Trophoblast cell (in vitro differentiated cells and primary cell): ENCODE measurements at regions not wholly inside any gene's neighbourhood (a gene's known extent, or its start where the extent isn't known, plus 50 kb on each side); places are given as distances from the start of the nearest gene placed in this dataset.

Experiments
- DNase-seq, 2 donors: peaks; one replicate each; pipeline ENCODE4 v3.0.0-alpha.2; 2016
- H2AFZ ChIP-seq: 2 replicates; pipeline ENCODE4 v1.6.1; 2013; ENCODE audit warnings: low read length, moderate library complexity, mild to moderate bottlenecking; ENCODE audit not compliant: insufficient read depth, poor library complexity
- H2AK5ac ChIP-seq: 2 replicates; pipeline ENCODE4 v1.6.1; 2013; ENCODE audit warnings: mild to moderate bottlenecking, low read length
- H2BK120ac ChIP-seq: 2 replicates; pipeline ENCODE4 v1.6.1; 2013; ENCODE audit warnings: low read length, mild to moderate bottlenecking, moderate library complexity; ENCODE audit not compliant: insufficient read depth, poor library complexity
- H2BK12ac ChIP-seq: 2 replicates; pipeline ENCODE4 v1.6.1; 2013; ENCODE audit warnings: mild to moderate bottlenecking, low read length, moderate library complexity
- H2BK5ac ChIP-seq: 2 replicates; pipeline ENCODE4 v1.6.1; 2013; ENCODE audit warnings: low read length, low read depth, moderate library complexity, mild to moderate bottlenecking; ENCODE audit not compliant: poor library complexity
- H3K14ac ChIP-seq: 2 replicates; pipeline ENCODE4 v1.6.1; 2013; ENCODE audit warnings: mild to moderate bottlenecking, low read length
- H3K18ac ChIP-seq: 2 replicates; pipeline ENCODE4 v1.6.1; 2013; ENCODE audit warnings: mild to moderate bottlenecking, low read length
- H3K23ac ChIP-seq: 2 replicates; pipeline ENCODE4 v1.6.1; 2013; ENCODE audit warnings: low read length
- H3K27ac ChIP-seq: 2 replicates; pipeline ENCODE4 v1.5.1; 2013; ENCODE audit warnings: low read depth, mild to moderate bottlenecking, inconsistent platforms, low read length, moderate library complexity
- H3K27me3 ChIP-seq: 2 replicates; pipeline ENCODE4 v1.6.1; 2013; ENCODE audit warnings: inconsistent platforms, mild to moderate bottlenecking, low read length, moderate library complexity; ENCODE audit not compliant: insufficient read depth
- H3K36me3 ChIP-seq, 2 experiments: 1 replicate in 1 of 2; 2 replicates in 1 of 2; pipeline ENCODE4 v1.6.1; 2013; ENCODE audit warnings: low read length in 2 of 2, mild to moderate bottlenecking in 2 of 2, moderate library complexity in 1 of 2; ENCODE audit not compliant: insufficient read depth in 2 of 2, control insufficient read depth in 1 of 2
- H3K4ac ChIP-seq: 2 replicates; pipeline ENCODE4 v1.6.1; 2013; ENCODE audit warnings: low read depth, mild to moderate bottlenecking, low read length, moderate library complexity
- H3K4me1 ChIP-seq, 2 experiments: 1 replicate in 1 of 2; 2 replicates in 1 of 2; pipeline ENCODE4 v1.6.1; 2013; ENCODE audit warnings: low read length in 2 of 2, mild to moderate bottlenecking in 2 of 2, moderate library complexity in 1 of 2; ENCODE audit not compliant: insufficient read depth in 2 of 2, control insufficient read depth in 1 of 2
- H3K4me2 ChIP-seq: 2 replicates; pipeline ENCODE4 v1.6.1; 2013; ENCODE audit warnings: inconsistent platforms, mild to moderate bottlenecking, low read length, moderate library complexity
- H3K4me3 ChIP-seq: 2 replicates; pipeline ENCODE4 v1.5.1; 2013; ENCODE audit warnings: mild to moderate bottlenecking, low read depth, low read length, inconsistent platforms
- H3K79me1 ChIP-seq: one replicate; pipeline ENCODE4 v1.6.1; 2013; ENCODE audit warnings: low read length
- H3K79me2 ChIP-seq: 2 replicates; pipeline ENCODE4 v1.6.1; 2013; ENCODE audit warnings: low read length, mild to moderate bottlenecking; ENCODE audit not compliant: control insufficient read depth, insufficient read depth, poor library complexity
- H3K9ac ChIP-seq: 2 replicates; pipeline ENCODE4 v1.6.1; 2013; ENCODE audit warnings: mild to moderate bottlenecking, low read length
- H3K9me3 ChIP-seq: 2 replicates; pipeline ENCODE4 v1.6.1; 2013; ENCODE audit warnings: low read depth, mild to moderate bottlenecking, control low read depth, inconsistent platforms, low read length; ENCODE audit not compliant: insufficient read depth
- H4K12ac ChIP-seq: 2 replicates; pipeline ENCODE4 v1.6.1; 2013; ENCODE audit warnings: low read depth, mild to moderate bottlenecking, low read length, moderate library complexity
- H4K8ac ChIP-seq: 2 replicates; pipeline ENCODE4 v1.6.1; 2013; ENCODE audit warnings: low read depth, mild to moderate bottlenecking, low read length, moderate library complexity
- H4K91ac ChIP-seq: one replicate; pipeline ENCODE4 v1.6.1; 2013; ENCODE audit warnings: low read depth, mild to moderate bottlenecking, low read length, moderate library complexity
- WGBS: extraction: QIAGEN DNeasy Blood & Tissue Kit; methylation state at CpG from one replicate; pipeline ENCODE4 v1.1.7; 2013; ENCODE audit warnings: missing lambda C conversion rate; ENCODE audit not compliant: insufficient read length, insufficient coverage; ENCODE audit errors: extremely low coverage; 5-methylcytosine and 5-hydroxymethylcytosine counted together

DNA sequence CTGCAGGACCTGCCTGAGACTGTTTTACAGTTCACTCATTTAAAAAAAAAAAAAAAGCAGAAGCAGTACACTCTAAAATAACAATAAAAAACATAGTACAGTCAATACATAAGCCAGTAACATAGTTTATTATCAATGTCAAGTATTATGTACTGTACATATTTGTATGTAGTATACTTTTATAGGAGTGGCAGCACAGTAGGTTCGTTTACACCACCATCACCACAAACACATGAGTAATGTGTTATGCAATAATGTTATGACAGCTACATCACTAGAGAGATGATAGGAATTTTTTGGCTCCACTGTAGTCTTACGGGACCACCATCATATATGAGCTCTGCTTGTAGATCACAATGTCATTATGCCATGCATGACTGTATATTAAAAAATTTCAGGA is 462.8 kb downstream of the ISL1 start:
- Histone ChIP-seq H3K4me3 (no peak overlapping the region), H3K27ac (no peak overlapping the region), H3K27me3 (no peaks in the 10 kb centered on the region), H2AFZ (no peak overlapping the region), H2BK120ac (no peak overlapping the region), H4K91ac (no peak overlapping the region), H3K23ac (no peak overlapping the region), H2AK5ac (no peak overlapping the region), H3K14ac (no peak overlapping the region), H3K36me3 (no peaks in the 10 kb centered on the region), H4K8ac (no peak overlapping the region), H3K79me2 (no peaks in the 10 kb centered on the region), H3K18ac (no peak overlapping the region), H3K4ac (no peak overlapping the region), H2BK12ac (no peak overlapping the region), H3K4me1 (no peaks in the 10 kb centered on the region), H4K12ac (no peak overlapping the region), H3K9ac (no peak overlapping the region), H2BK5ac (no peak overlapping the region), H3K4me2 (no peak overlapping the region), H3K79me1 (peaks cover 2% of the 10 kb centered on the region), H3K9me3 (peaks cover 2% of the 10 kb centered on the region)
- no CpG with 5 or more reads among the region's 2 CpGs for WGBS
- DNase-seq: peak in 1 of 2 donors; percentile 33

DNA sequence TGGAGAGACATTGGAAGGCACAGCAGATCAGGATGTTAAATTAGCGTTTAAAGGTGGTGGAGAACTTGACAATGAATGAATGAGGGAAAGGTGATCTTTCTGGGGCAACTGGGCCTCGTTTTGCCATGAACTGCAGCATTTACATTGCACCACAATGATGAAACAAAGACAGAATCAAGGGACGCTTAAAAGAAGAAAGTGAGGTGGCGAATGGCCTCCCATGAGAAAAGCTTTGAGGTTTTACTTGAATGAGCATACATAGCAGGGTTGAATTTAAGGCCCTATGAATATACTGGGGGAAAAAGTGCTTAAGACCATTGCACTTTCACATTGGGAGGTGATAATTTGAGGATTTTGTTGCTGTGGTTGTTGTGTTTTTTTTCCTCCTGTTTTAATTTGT is 476.4 kb downstream of the ISL1 start:
- DNase-seq: no peak
- Histone ChIP-seq H3K4me1 (no peaks in the 10 kb centered on the region), H3K27me3 (no peaks in the 10 kb centered on the region), H3K4me2 (no peak overlapping the region), H2BK12ac (peak overlapping the region; percentile 61), H4K91ac (peak overlapping the region; percentile 35), H3K27ac (no peak overlapping the region), H2AK5ac (no peak overlapping the region), H2AFZ (peak overlapping the region; percentile 41), H2BK5ac (peak overlapping the region; percentile 49), H3K14ac (peak overlapping the region; percentile 82), H4K12ac (no peak overlapping the region), H3K36me3 (no peaks in the 10 kb centered on the region), H2BK120ac (peak overlapping the region; percentile 66), H3K9me3 (no peaks in the 10 kb centered on the region), H3K4ac (peak overlapping the region; percentile 17), H3K9ac (no peak overlapping the region), H3K18ac (no peak overlapping the region), H3K79me1 (peaks cover 3% of the 10 kb centered on the region), H3K79me2 (no peaks in the 10 kb centered on the region), H3K4me3 (no peak overlapping the region), H4K8ac (peak overlapping the region; percentile 53), H3K23ac (no peak overlapping the region)
- no CpG with 5 or more reads among the region's 4 CpGs for WGBS

DNA sequence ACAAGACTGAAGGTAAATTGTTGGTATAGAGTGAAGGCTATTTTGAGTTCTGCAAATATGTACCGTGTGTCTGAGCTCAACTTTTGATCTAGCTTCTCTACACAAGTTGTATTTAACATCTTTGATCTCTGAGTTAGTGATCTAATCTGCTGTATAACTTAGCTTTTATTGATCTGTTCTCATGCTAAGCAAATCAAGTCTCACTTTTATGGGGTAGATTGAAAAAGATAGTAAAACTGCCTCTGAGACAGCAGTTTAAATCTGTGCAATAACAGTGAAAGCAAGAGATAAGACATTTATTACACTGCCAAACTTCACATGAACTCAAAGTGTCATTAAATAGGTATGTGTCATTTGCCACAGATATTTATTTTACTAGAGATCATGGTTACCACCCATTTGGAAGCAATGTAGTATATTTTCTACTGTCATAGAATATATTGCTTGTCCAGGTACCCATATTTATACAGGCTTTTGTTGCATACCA is 477.3 kb downstream of the ISL1 start:
- Histone ChIP-seq H4K8ac (no peak overlapping the region), H3K9me3 (no peaks in the 10 kb centered on the region), H2AK5ac (no peak overlapping the region), H3K79me2 (no peaks in the 10 kb centered on the region), H2BK12ac (no peak overlapping the region), H3K23ac (no peak overlapping the region), H3K4me2 (no peak overlapping the region), H3K36me3 (no peaks in the 10 kb centered on the region), H3K9ac (no peak overlapping the region), H2BK120ac (no peak overlapping the region), H3K18ac (no peak overlapping the region), H3K79me1 (peaks cover 3% of the 10 kb centered on the region), H2AFZ (no peak overlapping the region), H3K4ac (no peak overlapping the region), H3K4me3 (no peak overlapping the region), H3K27ac (no peak overlapping the region), H3K4me1 (no peaks in the 10 kb centered on the region), H4K12ac (no peak overlapping the region), H3K27me3 (no peaks in the 10 kb centered on the region), H4K91ac (no peak overlapping the region), H2BK5ac (no peak overlapping the region), H3K14ac (no peak overlapping the region)
- DNase-seq: peak in 1 of 2 donors; percentile 6
- no CpG with 5 or more reads among the region's 1 CpG for WGBS

DNA sequence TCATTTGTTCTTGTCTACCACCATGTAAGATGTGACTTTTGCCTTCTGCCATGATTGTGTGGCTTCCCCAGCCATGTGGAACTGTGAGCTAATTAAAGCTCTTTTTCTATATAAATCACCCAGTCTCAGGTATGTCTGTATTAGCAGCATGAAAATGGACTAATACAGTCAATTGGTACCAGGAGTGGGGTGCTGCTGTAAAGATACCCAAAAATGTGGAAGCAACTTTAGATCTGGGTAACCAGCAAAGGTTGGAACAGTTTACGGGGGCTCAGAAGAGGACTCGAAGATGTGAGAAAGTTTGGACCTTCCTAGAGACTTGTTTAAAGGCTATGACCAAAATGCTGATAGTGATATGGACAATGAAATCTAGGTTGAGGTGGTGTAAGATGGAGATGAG is 488.9 kb downstream of the ISL1 start:
- Histone ChIP-seq H3K4me3 (no peak overlapping the region), H3K4ac (no peak overlapping the region), H2BK12ac (no peak overlapping the region), H3K18ac (no peak overlapping the region), H4K12ac (no peak overlapping the region), H3K9ac (no peak overlapping the region), H3K79me2 (no peaks in the 10 kb centered on the region), H4K91ac (no peak overlapping the region), H3K23ac (no peak overlapping the region), H2AFZ (no peak overlapping the region), H2BK5ac (no peak overlapping the region), H3K27me3 (no peaks in the 10 kb centered on the region), H3K4me2 (no peak overlapping the region), H3K9me3 (peaks cover 4% of the 10 kb centered on the region), H2BK120ac (no peak overlapping the region), H2AK5ac (no peak overlapping the region), H4K8ac (no peak overlapping the region), H3K79me1 (no peaks in the 10 kb centered on the region), H3K36me3 (no peaks in the 10 kb centered on the region), H3K4me1 (no peaks in the 10 kb centered on the region), H3K14ac (no peak overlapping the region), H3K27ac (no peak overlapping the region)
- WGBS: no CpG with 5 or more reads among the region's 2 CpGs
- DNase-seq: no peak
